Heart left ventricle (tissue), 13 donors: ENCODE measurements at regions not wholly inside any gene's neighbourhood (a gene's known extent, or its start where the extent isn't known, plus 50 kb on each side); places are given as distances from the start of the nearest gene placed in this dataset.

Experiments
- CTCF ChIP-seq, 12 donors: fragments of 200-600 bp; sonication (generic) in 4 of 12; IDR thresholded peaks; one replicate each; pipeline versions ENCODE4 v1.5.0 to v1.8.0; 2018 to 2022; ENCODE audit warnings: antibody characterized with exemption in 12 of 12, mild to moderate bottlenecking in 5 of 12
- POLR2A ChIP-seq, 2 donors: fragments of 450-650 bp; IDR thresholded peaks; one replicate each; pipeline ENCODE4 v1.6.1; 2017; ENCODE audit warnings: antibody characterized with exemption in 2 of 2, mild to moderate bottlenecking in 2 of 2, moderate library complexity in 2 of 2
- donor health status: ischemic (EF 13 %, LVEDD 7.1; RV severe dilation, severe dysfunction).
- donor health status: DM: no; HTN: yes; CAD: no.
- donor health status: DM: no; HTN: no; CAD: no.
- donor health status: ischemic (EF 25% LVEDD 6.9; RV normal size, moderate dysfunction).
- donor health status: ischemic (EF 25% LVEDD 5.7; RV mildly dilated, moderate dysfunction).
- donor health status: ischemic (EF 35%, LVEDD 5.7; RV mildly dilated, moderate dysfunction).
- donor health status: nonischemic (EF 11% LVEDD 7.7; RV severe dilation, severe dysfunction).
- donor health status: DM: yes; HTN: yes; CAD: no.
- donor health status: PGD.
- donor health status: ischemic (EF 29% LVEDD 5.4; RV normal size, mild dysfunction).
- donor health status: nonischemic (EF 23%, LVEDD 6.1; RV moderate dilation, normal function).

DNA sequence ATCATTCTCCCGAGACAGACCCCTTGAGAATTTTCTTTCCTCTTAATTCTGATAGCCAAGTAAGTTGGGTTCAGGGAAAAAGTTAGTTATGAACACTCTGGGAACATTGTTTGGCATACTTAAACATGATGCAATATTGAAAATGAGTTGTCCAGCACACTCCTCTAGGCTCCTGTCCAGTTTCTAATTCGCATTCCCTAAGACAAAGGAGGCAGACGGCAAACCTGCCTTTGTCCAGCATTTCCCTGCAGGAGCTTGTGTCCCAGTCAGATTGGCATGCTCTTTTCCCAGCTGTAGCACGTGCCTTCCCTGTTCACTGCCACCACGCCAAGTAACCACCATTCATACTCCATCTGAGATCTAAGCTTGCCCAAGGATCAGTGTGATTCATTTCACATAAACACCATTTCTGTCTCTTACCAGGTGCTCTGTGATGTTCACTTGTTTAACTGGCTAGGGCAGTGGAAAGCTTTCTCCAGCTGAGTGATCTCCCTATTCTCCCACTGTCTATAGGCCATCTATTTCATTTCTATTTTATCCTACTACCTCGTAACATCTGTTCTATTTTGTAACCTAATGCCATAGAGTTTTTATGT lies 150.0 kb upstream of the EPB41L3 start:
- TF ChIP-seq POLR2A (IDR thresholded peaks at IDR 0.05) (no peak), CTCF (IDR thresholded peaks at IDR 0.05) (no peak)
